Neuronal stem cell (in vitro differentiated cells): ENCODE measurements at regions not wholly inside any gene's neighbourhood (a gene's known extent, or its start where the extent isn't known, plus 50 kb on each side); places are given as distances from the start of the nearest gene placed in this dataset.

Experiments used
- DNase-seq: peaks from one replicate; pipeline ENCODE4 v3.0.0-alpha.2; 2013; ENCODE audit warnings: low spot score
- H2AFZ ChIP-seq: one replicate; pipeline ENCODE4 v1.6.1; 2013; ENCODE audit warnings: mild to moderate bottlenecking, low read length, inconsistent platforms
- H2AK5ac ChIP-seq: 2 replicates; pipeline ENCODE4 v1.6.1; 2013; ENCODE audit warnings: low read depth, mild to moderate bottlenecking, inconsistent platforms, low read length, moderate library complexity, mixed read lengths
- H2BK120ac ChIP-seq: 2 replicates; pipeline ENCODE4 v1.6.1; 2013; ENCODE audit warnings: low read depth, mild to moderate bottlenecking, inconsistent platforms, low read length, moderate library complexity, mixed read lengths
- H2BK12ac ChIP-seq: one replicate; pipeline ENCODE4 v1.6.1; 2013; ENCODE audit warnings: low read length, inconsistent platforms
- H2BK15ac ChIP-seq: 2 replicates; pipeline ENCODE4 v1.6.1; 2013; ENCODE audit warnings: mild to moderate bottlenecking, low read length, inconsistent platforms, mixed read lengths
- H2BK5ac ChIP-seq: one replicate; pipeline ENCODE4 v1.6.1; 2013; ENCODE audit warnings: inconsistent platforms, mild to moderate bottlenecking, low read length, moderate library complexity
- H3K14ac ChIP-seq: one replicate; pipeline ENCODE4 v1.6.1; 2013; ENCODE audit warnings: low read length, inconsistent platforms
- H3K18ac ChIP-seq: 2 replicates; pipeline ENCODE4 v1.6.1; 2013; ENCODE audit warnings: low read length, inconsistent platforms
- H3K23ac ChIP-seq: 2 replicates; pipeline ENCODE4 v1.6.1; 2013; ENCODE audit warnings: low read depth, mild to moderate bottlenecking, mixed read lengths, low read length, inconsistent platforms; ENCODE audit not compliant: poor library complexity
- H3K27ac ChIP-seq: replicated peaks from 3 replicates; pipeline ENCODE4 v1.5.1; 2013; ENCODE audit warnings: low read length, inconsistent platforms
- H3K27me3 ChIP-seq, 3 experiments: 2 replicates each; pipeline ENCODE4 v1.6.1; 2013; ENCODE audit warnings: low read length in 3 of 3, mild to moderate bottlenecking in 2 of 3, inconsistent platforms in 1 of 3, low read depth in 1 of 3, mixed read lengths in 1 of 3, moderate library complexity in 1 of 3; ENCODE audit not compliant: control insufficient read depth in 3 of 3, insufficient read depth in 3 of 3
- H3K36me3 ChIP-seq, 2 donors: replicated peaks in 1 of 2; 2 replicates each; pipeline ENCODE4 v1.6.1; 2013; ENCODE audit warnings: low read length in 2 of 2; ENCODE audit not compliant: control insufficient read depth in 2 of 2, insufficient read depth in 2 of 2
- H3K4ac ChIP-seq: 2 replicates; pipeline ENCODE4 v1.6.1; 2013; ENCODE audit warnings: inconsistent platforms, mild to moderate bottlenecking, low read length, moderate library complexity
- H3K4me1 ChIP-seq, 2 donors: 1 replicate in 1 of 2; 2 replicates in 1 of 2; pipeline ENCODE4 v1.6.1; 2013; ENCODE audit warnings: low read length in 2 of 2, low read depth in 1 of 2; ENCODE audit not compliant: control insufficient read depth in 2 of 2, insufficient read depth in 1 of 2
- H3K4me2 ChIP-seq: one replicate; pipeline ENCODE4 v1.6.1; 2013; ENCODE audit warnings: mild to moderate bottlenecking, low read length, inconsistent platforms; ENCODE audit not compliant: insufficient read depth, poor library complexity, severe bottlenecking
- H3K4me3 ChIP-seq, 2 donors: 2 replicates each; pipeline ENCODE4 v1.5.1; 2013; ENCODE audit warnings: low read length in 2 of 2, mild to moderate bottlenecking in 2 of 2, inconsistent platforms in 1 of 2, moderate library complexity in 1 of 2
- H3K79me1 ChIP-seq: one replicate; pipeline ENCODE4 v1.6.1; 2013; ENCODE audit warnings: low read depth, mild to moderate bottlenecking, inconsistent platforms, low read length, moderate library complexity
- H3K9ac ChIP-seq: one replicate; pipeline ENCODE4 v1.6.1; 2013; ENCODE audit warnings: mild to moderate bottlenecking, low read depth, low read length, inconsistent platforms; ENCODE audit not compliant: poor library complexity
- H3K9me3 ChIP-seq, 2 donors: replicated peaks in 1 of 2; 2 replicates each; pipeline versions ENCODE3 to v1.6.1; 2013; ENCODE audit warnings: low read length in 2 of 2, mild to moderate bottlenecking in 2 of 2, inconsistent platforms in 1 of 2, low read depth in 1 of 2, mixed read lengths in 1 of 2, moderate library complexity in 1 of 2; ENCODE audit not compliant: control insufficient read depth in 2 of 2, insufficient read depth in 1 of 2
- H4K8ac ChIP-seq: one replicate; pipeline ENCODE4 v1.6.1; 2013; ENCODE audit warnings: low read depth, mild to moderate bottlenecking, inconsistent platforms, low read length, moderate library complexity
- H4K91ac ChIP-seq: one replicate; pipeline ENCODE4 v1.6.1; 2013; ENCODE audit warnings: low read length, low read depth, mild to moderate bottlenecking, inconsistent platforms; ENCODE audit not compliant: poor library complexity
- WGBS, 2 donors: extraction: QIAGEN DNeasy Blood & Tissue Kit; methylation state at CpG; one replicate each; pipeline ENCODE4 v1.1.7; 2013; ENCODE audit warnings: missing lambda C conversion rate in 2 of 2, mixed read lengths in 1 of 2; ENCODE audit not compliant: insufficient read length in 2 of 2, insufficient replicate concordance in 1 of 2; ENCODE audit errors: extremely low coverage in 2 of 2; 5-methylcytosine and 5-hydroxymethylcytosine counted together

- Histone ChIP-seq H4K91ac (no peak overlapping the region), H2BK15ac (no peak overlapping the region), H3K23ac (no peak overlapping the region), H3K18ac (no peak overlapping the region), H3K9me3 (no peaks in the 10 kb centered on the region), H3K4me2 (no peak overlapping the region), H3K27ac (no peak overlapping the region), H2BK5ac (no peak overlapping the region), H3K4me1 (no peaks in the 10 kb centered on the region), H3K14ac (no peak overlapping the region), H2AFZ (no peak overlapping the region), H4K8ac (no peak overlapping the region), H3K4me3 (no peak overlapping the region), H3K79me1 (no peaks in the 10 kb centered on the region), H3K36me3 (no peaks in the 10 kb centered on the region), H2AK5ac (no peak overlapping the region), H3K27me3 (no peaks in the 10 kb centered on the region), H3K9ac (no peak overlapping the region), H2BK12ac (no peak overlapping the region), H3K4ac (no peak overlapping the region), H2BK120ac (no peak overlapping the region)
- WGBS, 2 donors, result no CpG with 5 or more reads among the region's 1 CpG
- no peak for DNase-seq
Measured at GRCh38 chr1:187903223-187903622, 1074.5 kb downstream of the PLA2G4A start.

GRCh38 chr1:187909382-187909781 is 1080.6 kb downstream of the PLA2G4A start:
- H2BK120ac ChIP-seq, result no peak overlapping the region
- H3K4ac ChIP-seq, result no peak overlapping the region
- no peak overlapping the region for H3K4me3 ChIP-seq
- no peaks in the 10 kb centered on the region for H3K4me1 ChIP-seq
- no peaks in the 10 kb centered on the region for H3K9me3 ChIP-seq
- no peak overlapping the region for H3K9ac ChIP-seq
- no peak overlapping the region for H3K27ac ChIP-seq
- H3K18ac ChIP-seq, result no peak overlapping the region
- DNase-seq, result no peak
- H3K23ac ChIP-seq, result no peak overlapping the region
- no peak overlapping the region for H4K91ac ChIP-seq
- H3K79me1 ChIP-seq, result no peaks in the 10 kb centered on the region
- no CpG with 5 or more reads among the region's 3 CpGs for WGBS, 2 donors
- no peak overlapping the region for H2BK5ac ChIP-seq
- no peak overlapping the region for H2BK15ac ChIP-seq
- H2AK5ac ChIP-seq, result no peak overlapping the region
- no peaks in the 10 kb centered on the region for H3K27me3 ChIP-seq
- no peak overlapping the region for H3K4me2 ChIP-seq
- H2AFZ ChIP-seq, result no peak overlapping the region
- H3K14ac ChIP-seq, result no peak overlapping the region
- no peak overlapping the region for H4K8ac ChIP-seq
- H2BK12ac ChIP-seq, result no peak overlapping the region
- no peaks in the 10 kb centered on the region for H3K36me3 ChIP-seq

- H3K4ac ChIP-seq, result no peak overlapping the region
- H3K18ac ChIP-seq, result no peak overlapping the region
- H3K9ac ChIP-seq, result no peak overlapping the region
- no peak overlapping the region for H3K4me2 ChIP-seq
- H2BK12ac ChIP-seq, result no peak overlapping the region
- no peak overlapping the region for H2AK5ac ChIP-seq
- DNase-seq, result no peak
- H3K79me1 ChIP-seq, result no peaks in the 10 kb centered on the region
- H3K4me1 ChIP-seq, result no peaks in the 10 kb centered on the region
- H2BK15ac ChIP-seq, result no peak overlapping the region
- no peaks in the 10 kb centered on the region for H3K36me3 ChIP-seq
- no peak overlapping the region for H2AFZ ChIP-seq
- H3K23ac ChIP-seq, result no peak overlapping the region
- no peak overlapping the region for H2BK120ac ChIP-seq
- no peak overlapping the region for H4K8ac ChIP-seq
- H2BK5ac ChIP-seq, result no peak overlapping the region
- H4K91ac ChIP-seq, result no peak overlapping the region
- no peak overlapping the region for H3K4me3 ChIP-seq
- no peak overlapping the region for H3K27ac ChIP-seq
- no peak overlapping the region for H3K14ac ChIP-seq
- H3K27me3 ChIP-seq, result no peaks in the 10 kb centered on the region
- no peaks in the 10 kb centered on the region for H3K9me3 ChIP-seq
Measured at GRCh38 chr1:187911820-187912219, 1083.1 kb downstream of the PLA2G4A start.

GRCh38 chr1:187920976-187921375 is 1092.2 kb downstream of the PLA2G4A start:
- no peak overlapping the region for H3K18ac ChIP-seq
- H3K36me3 ChIP-seq, result no peaks in the 10 kb centered on the region
- no peak overlapping the region for H3K4me2 ChIP-seq
- H2AK5ac ChIP-seq, result no peak overlapping the region
- no CpG with 5 or more reads among the region's 1 CpG for WGBS, 2 donors
- H3K27me3 ChIP-seq, result no peaks in the 10 kb centered on the region
- H3K79me1 ChIP-seq, result no peaks in the 10 kb centered on the region
- H2BK12ac ChIP-seq, result no peak overlapping the region
- H2AFZ ChIP-seq, result no peak overlapping the region
- no peak overlapping the region for H2BK5ac ChIP-seq
- H4K8ac ChIP-seq, result no peak overlapping the region
- no peak overlapping the region for H2BK120ac ChIP-seq
- H3K14ac ChIP-seq, result no peak overlapping the region
- H3K4me3 ChIP-seq, result no peak overlapping the region
- no peak overlapping the region for H3K23ac ChIP-seq
- no peak overlapping the region for H3K9ac ChIP-seq
- no peak overlapping the region for H2BK15ac ChIP-seq
- no peak overlapping the region for H4K91ac ChIP-seq
- H3K4me1 ChIP-seq, result no peaks in the 10 kb centered on the region
- no peaks in the 10 kb centered on the region for H3K9me3 ChIP-seq
- no peak overlapping the region for H3K27ac ChIP-seq
- no peak for DNase-seq
- no peak overlapping the region for H3K4ac ChIP-seq
